Caco-2 (cell line): ENCODE measurements at regions not wholly inside any gene's neighbourhood (a gene's known extent, or its start where the extent isn't known, plus 50 kb on each side); places are given as distances from the start of the nearest gene placed in this dataset.

Experiments
- BruUV-seq: library from RNA; stranded (reverse); fragments of 400-500 nt; replicated peaks from 2 replicates; lab custom pipeline; 2021; lab: Mats Ljungman, UMichigan
- CTCF ChIA-PET: fragments of 300-600 bp; sonication (Branson Sonifier 250); formaldehyde crosslinking; loops from one replicate; lab custom pipeline; 2022; ENCODE audit warnings: antibody characterized with exemption; lab: Charles Lee
- POLR2A ChIA-PET: fragments of 300-600 bp; sonication (Branson Sonifier 250); formaldehyde crosslinking; loops from one replicate; lab custom pipeline; 2022; ENCODE audit warnings: antibody characterized with exemption; lab: Charles Lee
- DNase-seq, 2 experiments: peaks; one replicate each; pipeline versions ENCODE4 v3.0.0 to v3.0.0-alpha.2; 2020 to 2022
- H3K27me3 ChIP-seq: replicated peaks from 2 replicates; pipeline ENCODE4 v1.6.0; 2011; ENCODE audit warnings: low read length; ENCODE audit not compliant: control insufficient read depth, insufficient read depth
- H3K36me3 ChIP-seq: 2 replicates; pipeline ENCODE4 v1.5.1; 2011; ENCODE audit warnings: low read length; ENCODE audit not compliant: control insufficient read depth, insufficient read depth
- H3K4me1 ChIP-seq: fragments of 250-450 bp; sonication (Bioruptor Pico); 2 replicates; pipeline ENCODE4 v1.5.1; 2020; ENCODE audit warnings: mild to moderate bottlenecking
- H3K4me3 ChIP-seq: 2 replicates; pipeline ENCODE4 v1.5.1; 2011; ENCODE audit warnings: low read depth, mild to moderate bottlenecking, control low read depth, low read length
- H3K9me3 ChIP-seq: fragments of 250-450 bp; sonication (Bioruptor Pico); 2 replicates; pipeline ENCODE4 v1.5.1; 2020; ENCODE audit warnings: mild to moderate bottlenecking, moderate library complexity
- H3K27ac Mint-ChIP-seq: one replicate; pipeline ENCODE4 v1.8.0; 2022; ENCODE audit warnings: mixed read lengths; ENCODE audit not compliant: unreplicated experiment
- H3K27me3 Mint-ChIP-seq: one replicate; pipeline ENCODE4 v1.8.0; 2022; ENCODE audit warnings: mixed read lengths; ENCODE audit not compliant: insufficient read depth, unreplicated experiment
- H3K36me3 Mint-ChIP-seq: one replicate; pipeline ENCODE4 v1.8.0; 2022; ENCODE audit warnings: mild to moderate bottlenecking, mixed read lengths; ENCODE audit not compliant: insufficient read depth, unreplicated experiment
- H3K4me1 Mint-ChIP-seq: one replicate; pipeline ENCODE4 v1.8.0; 2022; ENCODE audit warnings: low read depth, mixed read lengths; ENCODE audit not compliant: unreplicated experiment
- H3K4me3 Mint-ChIP-seq: one replicate; pipeline ENCODE4 v1.8.0; 2022; ENCODE audit warnings: mild to moderate bottlenecking, moderate library complexity, mixed read lengths; ENCODE audit not compliant: unreplicated experiment
- H3K9me3 Mint-ChIP-seq: one replicate; pipeline ENCODE4 v1.8.0; 2022; ENCODE audit warnings: mixed read lengths; ENCODE audit not compliant: unreplicated experiment
- CTCF ChIP-seq, 2 experiments: fragments of 200-600 bp in 1 of 2; IDR thresholded peaks; 1 replicate in 1 of 2; 2 replicates in 1 of 2; pipeline versions ENCODE4 v1.5.1 to v1.8.0; 2011 to 2022; ENCODE audit warnings: antibody characterized with exemption in 1 of 2, control low read depth in 1 of 2, inconsistent platforms in 1 of 2, low read depth in 1 of 2, low read length in 1 of 2, mild to moderate bottlenecking in 1 of 2, moderate library complexity in 1 of 2; ENCODE audit not compliant: insufficient read depth in 1 of 2, severe bottlenecking in 1 of 2, unreplicated experiment in 1 of 2
- intact Hi-C: fragments of 100-400 bp; cut with micrococcal nuclease; formaldehyde crosslinking; loops from one replicate; pipeline ENCODE4 v1.10.0; 2022; ENCODE audit not compliant: unreplicated experiment

DNA sequence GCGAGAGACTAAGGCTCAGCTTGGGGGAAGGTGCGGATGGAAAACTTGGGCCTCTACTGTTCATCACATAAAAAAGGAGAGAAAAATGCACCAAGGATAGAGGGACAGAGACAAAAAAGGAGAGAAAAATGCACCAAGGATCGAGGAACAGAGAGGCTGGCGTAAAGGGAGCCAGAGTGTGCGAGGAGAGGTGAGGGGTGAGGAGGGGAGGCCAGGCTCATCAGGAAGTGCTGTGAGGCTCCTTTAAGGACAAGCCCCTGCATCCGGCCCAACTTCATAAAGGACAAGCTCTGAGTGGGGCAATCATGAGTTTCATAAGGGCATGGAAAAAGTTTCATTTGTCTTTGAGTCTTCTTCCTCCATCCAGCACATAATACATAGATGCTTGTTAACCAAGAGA, 117.2 kb upstream of the NXT1 start:
- Histone ChIP-seq H3K4me1 (peaks cover 43% of the 10 kb centered on the region), H3K4me3 (no peak overlapping the region), H3K27me3 (no peaks in the 10 kb centered on the region), H3K36me3 (no peaks in the 10 kb centered on the region), H3K9me3 (peaks cover 24% of the 10 kb centered on the region)
- no peak for DNase-seq
- ChIA-PET CTCF (interaction anchor here (0.5 to 1.3 kb wide), 14 partner anchors 9 to 212 kb away, joined by 3 to 38 read pairs (median 8); partner anchors contain the start of gene NAPB), POLR2A (interaction anchor here (0.6 to 1.3 kb wide), 2 partner anchors 117 to 183 kb away, joined by 3 to 8 read pairs; partner anchors contain the start of gene NXT1)
- Mint-ChIP-seq H3K27ac (peak overlapping the region; percentile 92), H3K4me3 (peak overlapping the region; percentile 27), H3K27me3 (no peaks in the 10 kb centered on the region), H3K36me3 (peaks cover 17% of the 10 kb centered on the region), H3K4me1 (peaks cover 43% of the 10 kb centered on the region), H3K9me3 (peaks cover 17% of the 10 kb centered on the region)
- intact Hi-C loops = no loop called here
- no TSS peak for BruUV-seq
- TF ChIP-seq CTCF (IDR thresholded peaks at IDR 0.05; ENCODE audit: insufficient read depth in 1 of 2, low read depth in 1 of 2, low read length in 1 of 2, severe bottlenecking in 1 of 2, unreplicated experiment in 1 of 2) = no peak

GRCh38 chr20:23232679-23233308, 117.8 kb upstream of the NXT1 start:
- peaks cover 48% of the 10 kb centered on the region for H3K4me1 ChIP-seq
- H3K27ac Mint-ChIP-seq = peak overlapping the region; percentile 92
- peaks cover 17% of the 10 kb centered on the region for H3K36me3 Mint-ChIP-seq
- H3K27me3 ChIP-seq = no peaks in the 10 kb centered on the region
- intact Hi-C loops = loop anchor here (1.0 kb wide), 4 partner anchors 10 to 209 kb away; no protein-coding TSS in a partner anchor
- peak overlapping the region; percentile 27 for H3K4me3 Mint-ChIP-seq
- BruUV-seq = no TSS peak
- H3K4me3 ChIP-seq = no peak overlapping the region
- H3K27me3 Mint-ChIP-seq = no peaks in the 10 kb centered on the region
- peak in 1 of 2 experiments; percentile 46 for TF ChIP-seq CTCF (IDR thresholded peaks at IDR 0.05; ENCODE audit: insufficient read depth in 1 of 2, low read depth in 1 of 2, low read length in 1 of 2, severe bottlenecking in 1 of 2, unreplicated experiment in 1 of 2)
- peak; percentile 80 to 92 for DNase-seq
- POLR2A ChIA-PET = interaction anchor here (0.6 to 1.3 kb wide), 3 partner anchors 117 to 182 kb away, joined by 3 to 8 read pairs (median 5); partner anchors contain the start of gene NXT1
- CTCF ChIA-PET = interaction anchor here (0.5 to 1.3 kb wide), 17 partner anchors 9 to 541 kb away, joined by 3 to 38 read pairs (median 7); partner anchors contain the start of gene NAPB
- peaks cover 17% of the 10 kb centered on the region for H3K9me3 Mint-ChIP-seq
- peaks cover 48% of the 10 kb centered on the region for H3K4me1 Mint-ChIP-seq
- peaks cover 24% of the 10 kb centered on the region for H3K9me3 ChIP-seq
- H3K36me3 ChIP-seq = no peaks in the 10 kb centered on the region

- Histone ChIP-seq H3K4me1 (peaks cover 54% of the 10 kb centered on the region), H3K4me3 (no peak overlapping the region), H3K36me3 (no peaks in the 10 kb centered on the region), H3K27me3 (no peaks in the 10 kb centered on the region), H3K9me3 (peaks cover 24% of the 10 kb centered on the region)
- no TSS peak for BruUV-seq
- Mint-ChIP-seq H3K27ac (peak overlapping the region; percentile 92), H3K4me3 (peak overlapping the region; percentile 37), H3K4me1 (peaks cover 52% of the 10 kb centered on the region), H3K27me3 (no peaks in the 10 kb centered on the region), H3K9me3 (peaks cover 17% of the 10 kb centered on the region), H3K36me3 (peaks cover 17% of the 10 kb centered on the region)
- POLR2A ChIA-PET = interaction anchor here (0.9 to 1.3 kb wide), 2 partner anchors 118 to 126 kb away, joined by 5 to 8 read pairs; partner anchors contain the start of gene NXT1
- DNase-seq = peak; percentile 62 to 81
- CTCF ChIA-PET = interaction anchor here (0.6 to 1.3 kb wide), 15 partner anchors 10 to 541 kb away, joined by 3 to 38 read pairs (median 7); partner anchors contain the start of gene NAPB
- TF ChIP-seq CTCF (IDR thresholded peaks at IDR 0.05; ENCODE audit: insufficient read depth in 1 of 2, low read depth in 1 of 2, low read length in 1 of 2, severe bottlenecking in 1 of 2, unreplicated experiment in 1 of 2) = no peak
- intact Hi-C loops = loop anchor here (1.0 kb wide), 4 partner anchors 10 to 209 kb away; no protein-coding TSS in a partner anchor
Observed at GRCh38 chr20:23232219-23232581, 118.4 kb upstream of the NXT1 start.
